WERI-Rb-1 (cell line): ENCODE measurements at regions not wholly inside any gene's neighbourhood (a gene's known extent, or its start where the extent isn't known, plus 50 kb on each side); places are given as distances from the start of the nearest gene placed in this dataset.

Source experiments
- DNase-seq: peaks from one replicate; pipeline ENCODE4 v3.0.0-alpha.2; 2020
- H3K27ac ChIP-seq: fragments of 250-450 bp; sonication (Bioruptor Pico); 2 replicates; pipeline ENCODE4 v1.5.1; 2020; ENCODE audit warnings: mild to moderate bottlenecking, moderate library complexity
- H3K27me3 ChIP-seq: fragments of 250-450 bp; sonication (Bioruptor Pico); 2 replicates; pipeline ENCODE4 v1.5.1; 2021; ENCODE audit warnings: mild to moderate bottlenecking, low read depth, moderate library complexity; ENCODE audit not compliant: insufficient read depth, severe bottlenecking
- H3K36me3 ChIP-seq: fragments of 250-450 bp; sonication (Bioruptor Pico); 2 replicates; pipeline ENCODE4 v1.5.1; 2020; ENCODE audit warnings: mild to moderate bottlenecking, moderate library complexity
- H3K4me3 ChIP-seq: 2 replicates; pipeline ENCODE4 v1.5.1; 2011; ENCODE audit warnings: low read depth, mild to moderate bottlenecking, control low read depth, low read length
- H3K9me3 ChIP-seq: fragments of 250-450 bp; sonication (Bioruptor Pico); 2 replicates; pipeline ENCODE4 v1.5.1; 2021; ENCODE audit warnings: mild to moderate bottlenecking, moderate library complexity; ENCODE audit not compliant: severe bottlenecking
- TF ChIP-seq, protein P1 (sequence below): IDR thresholded peaks from 2 replicates; pipeline ENCODE4 v1.5.1; 2011; ENCODE audit warnings: low read depth, mild to moderate bottlenecking, control low read depth, inconsistent platforms, low read length

DNA sequence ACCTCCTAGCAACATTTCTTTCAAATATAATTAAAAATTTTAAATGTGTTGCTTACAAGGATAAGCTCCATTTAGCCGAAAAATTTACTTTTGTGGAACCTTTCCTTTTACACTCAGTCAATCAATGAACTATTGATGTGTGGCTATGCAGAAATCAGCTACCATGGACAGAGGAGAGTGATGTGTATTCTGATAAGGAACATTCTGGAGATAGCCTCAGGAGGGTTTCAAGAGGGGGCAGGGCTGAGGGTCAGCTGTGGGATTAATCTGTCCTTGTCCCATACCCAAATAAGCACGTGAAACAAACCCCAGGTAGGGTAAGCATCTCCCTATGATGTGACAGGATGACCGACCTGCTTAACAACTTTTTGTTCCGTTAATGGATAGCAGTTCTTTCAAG, 192.6 kb upstream of the PROK2 start:
- no peaks in the 10 kb centered on the region for H3K36me3 ChIP-seq
- H3K27me3 ChIP-seq: no peaks in the 10 kb centered on the region
- peaks cover 11% of the 10 kb centered on the region for H3K9me3 ChIP-seq
- TF ChIP-seq, protein P1, sequence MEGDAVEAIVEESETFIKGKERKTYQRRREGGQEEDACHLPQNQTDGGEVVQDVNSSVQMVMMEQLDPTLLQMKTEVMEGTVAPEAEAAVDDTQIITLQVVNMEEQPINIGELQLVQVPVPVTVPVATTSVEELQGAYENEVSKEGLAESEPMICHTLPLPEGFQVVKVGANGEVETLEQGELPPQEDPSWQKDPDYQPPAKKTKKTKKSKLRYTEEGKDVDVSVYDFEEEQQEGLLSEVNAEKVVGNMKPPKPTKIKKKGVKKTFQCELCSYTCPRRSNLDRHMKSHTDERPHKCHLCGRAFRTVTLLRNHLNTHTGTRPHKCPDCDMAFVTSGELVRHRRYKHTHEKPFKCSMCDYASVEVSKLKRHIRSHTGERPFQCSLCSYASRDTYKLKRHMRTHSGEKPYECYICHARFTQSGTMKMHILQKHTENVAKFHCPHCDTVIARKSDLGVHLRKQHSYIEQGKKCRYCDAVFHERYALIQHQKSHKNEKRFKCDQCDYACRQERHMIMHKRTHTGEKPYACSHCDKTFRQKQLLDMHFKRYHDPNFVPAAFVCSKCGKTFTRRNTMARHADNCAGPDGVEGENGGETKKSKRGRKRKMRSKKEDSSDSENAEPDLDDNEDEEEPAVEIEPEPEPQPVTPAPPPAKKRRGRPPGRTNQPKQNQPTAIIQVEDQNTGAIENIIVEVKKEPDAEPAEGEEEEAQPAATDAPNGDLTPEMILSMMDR: no peak
- H3K4me3 ChIP-seq: no peak overlapping the region
- no peak for DNase-seq
- no peak overlapping the region for H3K27ac ChIP-seq

DNA sequence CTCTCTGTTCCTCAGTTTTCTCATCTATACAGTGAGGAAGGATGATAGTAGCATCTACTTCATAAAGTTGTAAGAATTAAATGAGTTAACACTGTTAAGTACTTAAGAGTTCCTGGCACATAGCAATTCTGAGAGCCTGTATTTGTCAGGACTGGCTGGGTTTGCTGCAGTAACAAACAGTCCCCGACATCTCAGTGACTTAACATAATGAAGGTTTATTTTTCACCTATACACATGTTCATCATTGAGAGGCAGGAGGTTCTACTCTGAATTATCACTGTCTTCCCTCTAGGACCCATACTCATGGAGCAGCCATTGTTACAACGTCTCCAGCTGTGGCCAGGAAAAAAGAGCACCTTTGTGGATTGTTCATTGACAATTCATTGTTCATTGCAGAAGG, 190.6 kb upstream of the PROK2 start:
- peaks cover 11% of the 10 kb centered on the region for H3K9me3 ChIP-seq
- no peak for DNase-seq
- H3K36me3 ChIP-seq: no peaks in the 10 kb centered on the region
- no peaks in the 10 kb centered on the region for H3K27me3 ChIP-seq
- TF ChIP-seq, protein P1: no peak
- H3K4me3 ChIP-seq: no peak overlapping the region
- H3K27ac ChIP-seq: peak overlapping the region; percentile 56; the same call in 1 of the 2 replicates

DNA sequence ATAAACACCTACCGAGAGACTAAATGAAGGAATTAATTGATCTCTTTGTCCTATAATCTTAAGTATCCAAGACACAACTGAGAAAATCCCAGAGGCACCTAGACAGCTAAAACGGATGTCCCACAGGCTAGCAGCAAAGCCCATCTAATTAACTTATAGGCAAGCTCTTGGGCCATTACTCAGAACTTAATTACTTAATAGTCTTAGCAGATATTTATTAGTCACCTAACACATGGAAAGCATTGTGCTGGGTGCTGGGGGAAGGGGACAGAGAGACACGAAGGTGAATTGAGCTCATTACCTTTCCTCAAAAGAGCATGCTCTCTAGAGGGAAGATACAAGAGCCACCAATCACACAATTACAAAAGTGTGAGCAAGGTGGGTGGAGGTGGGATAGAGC, 189.8 kb upstream of the PROK2 start:
- H3K27ac ChIP-seq: peak overlapping the region; percentile 59
- no peaks in the 10 kb centered on the region for H3K27me3 ChIP-seq
- DNase-seq: peak; percentile 82

DNA sequence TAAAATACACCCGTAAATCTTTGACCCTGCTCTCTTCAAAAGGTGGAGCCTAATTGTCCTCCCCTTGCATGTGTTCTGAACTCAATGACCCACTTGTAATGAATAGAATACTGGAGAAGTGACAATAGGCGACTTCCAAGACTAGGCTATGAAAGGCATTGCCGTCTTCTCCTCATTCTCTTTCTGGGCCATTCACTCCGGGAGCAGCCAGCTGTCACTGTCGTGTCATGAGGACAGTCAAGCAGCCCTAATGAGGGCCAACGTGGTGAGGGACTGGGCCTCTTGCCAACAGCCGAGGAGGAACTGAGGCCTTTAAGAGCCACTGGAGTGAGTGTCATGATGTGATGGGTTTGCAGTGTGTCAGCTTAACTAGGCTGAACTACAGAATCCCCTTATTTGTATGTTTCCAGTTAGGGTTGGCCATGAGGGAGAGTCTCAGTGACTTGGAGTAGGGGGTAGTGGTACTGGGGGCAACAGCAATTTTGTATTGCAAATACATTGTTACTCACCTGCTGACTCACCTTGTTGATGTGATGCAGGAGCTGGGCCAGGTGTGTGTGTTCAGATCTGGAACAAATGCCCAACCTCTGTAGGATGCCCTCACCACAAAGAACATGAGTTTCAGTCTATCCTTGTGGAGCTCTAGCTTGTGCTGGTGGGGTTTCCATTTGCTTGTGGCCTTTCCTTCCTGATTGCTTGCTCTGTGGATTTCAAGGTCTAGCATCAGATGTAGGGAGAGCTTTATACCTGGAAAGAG, 188.5 kb upstream of the PROK2 start:
- H3K27me3 ChIP-seq: no peaks in the 10 kb centered on the region
- DNase-seq: peak; percentile 70
- no peaks in the 10 kb centered on the region for H3K36me3 ChIP-seq
- H3K4me3 ChIP-seq: no peak overlapping the region
- H3K9me3 ChIP-seq: peaks cover 11% of the 10 kb centered on the region
- H3K27ac ChIP-seq: peak overlapping the region; percentile 59; the same call in 1 of the 2 replicates
- TF ChIP-seq, protein P1: peak; percentile 21; the same call in 1 of the 2 replicates

More for the DNA sequence above, 189.8 kb upstream of the PROK2 start:
- H3K36me3 ChIP-seq: no peaks in the 10 kb centered on the region
- TF ChIP-seq, protein P1: no peak
- no peak overlapping the region for H3K4me3 ChIP-seq
- H3K9me3 ChIP-seq: peaks cover 11% of the 10 kb centered on the region

DNA sequence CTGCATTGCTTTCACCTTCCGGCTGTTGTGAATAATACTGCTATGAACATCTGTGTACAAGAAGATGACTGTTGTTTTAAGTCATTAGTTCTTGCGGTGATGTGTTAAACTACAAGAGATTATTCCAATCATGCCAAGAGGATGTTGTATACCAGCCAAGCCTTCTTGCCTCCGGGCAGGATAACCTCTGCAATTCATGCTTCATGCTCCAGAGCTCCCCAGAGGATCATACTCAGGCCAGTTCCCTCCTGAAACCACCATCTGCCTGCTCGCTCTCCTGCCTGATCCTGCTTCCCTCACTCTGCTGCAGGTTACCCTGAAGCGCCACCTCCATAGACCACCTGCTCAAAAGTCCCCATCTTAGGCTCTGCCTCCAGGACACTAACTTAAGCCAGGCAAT, 187.1 kb upstream of the PROK2 start:
- peak; percentile 77 for DNase-seq
- Histone ChIP-seq H3K4me3 (no peak overlapping the region), H3K27ac (no peak overlapping the region), H3K36me3 (no peaks in the 10 kb centered on the region), H3K9me3 (peaks cover 11% of the 10 kb centered on the region), H3K27me3 (no peaks in the 10 kb centered on the region)
- TF ChIP-seq, protein P1: peak; percentile 56

DNA sequence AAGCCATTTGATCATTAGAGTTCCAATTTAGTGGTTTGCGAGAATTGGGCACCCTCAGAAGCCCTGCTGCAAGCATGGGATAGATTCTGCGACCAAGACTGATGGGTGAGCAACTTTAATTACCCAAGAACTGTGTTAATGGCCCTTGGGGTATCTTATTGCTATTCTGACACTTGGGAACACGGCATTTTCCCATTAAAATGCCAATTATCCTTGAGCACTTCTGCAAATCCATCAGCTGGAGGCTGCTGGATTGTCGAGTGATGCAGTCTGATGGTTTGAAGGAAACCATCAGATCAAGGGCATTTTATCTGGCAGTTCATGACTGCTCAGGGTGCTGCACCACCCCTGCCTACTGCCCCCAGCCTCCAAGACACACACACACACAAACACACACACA, 183.6 kb upstream of the PROK2 start:
- TF ChIP-seq, protein P1: no peak
- H3K4me3 ChIP-seq: no peak overlapping the region
- H3K27ac ChIP-seq: no peak overlapping the region; the same call in 1 of the 2 replicates
- H3K36me3 ChIP-seq: no peaks in the 10 kb centered on the region
- no peak for DNase-seq
- H3K27me3 ChIP-seq: no peaks in the 10 kb centered on the region
- no peaks in the 10 kb centered on the region for H3K9me3 ChIP-seq
